HFFc6 (cell line): ENCODE measurements at regions not wholly inside any gene's neighbourhood (a gene's known extent, or its start where the extent isn't known, plus 50 kb on each side); places are given as distances from the start of the nearest gene placed in this dataset.
"Not testable (repeated sequence)": the region's sequence is repeated elsewhere in the genome, so short reads cannot be mapped to it uniquely, and the experiment has no call there.

ENCODE experiments used
- DNase-seq: peaks from one replicate; pipeline ENCODE4 v3.0.0-alpha.2; 2018
- H3K27ac Mint-ChIP-seq: 2 replicates; pipeline ENCODE4 v1.8.0; 2020; ENCODE audit warnings: mild to moderate bottlenecking, mixed read lengths
- H3K27me3 Mint-ChIP-seq: 2 replicates; pipeline ENCODE4 v1.8.0; 2021; ENCODE audit warnings: mild to moderate bottlenecking, moderate library complexity, mixed read lengths; ENCODE audit not compliant: insufficient read depth
- H3K36me3 Mint-ChIP-seq: 2 replicates; pipeline ENCODE4 v1.8.0; 2021; ENCODE audit warnings: low read depth, mixed read lengths
- H3K4me1 Mint-ChIP-seq: 2 replicates; pipeline ENCODE4 v1.8.0; 2020; ENCODE audit warnings: low read depth, mixed read lengths
- H3K4me3 Mint-ChIP-seq: 2 replicates; pipeline ENCODE4 v1.8.0; 2020; ENCODE audit warnings: mild to moderate bottlenecking, moderate library complexity, mixed read lengths
- H3K9me3 Mint-ChIP-seq: 2 replicates; pipeline ENCODE4 v1.8.0; 2020; ENCODE audit warnings: mild to moderate bottlenecking, mixed read lengths
- CTCF ChIP-seq: fragments of 200-600 bp; sonication (generic); IDR thresholded peaks from 2 replicates; pipeline ENCODE4 v1.5.0; 2021; ENCODE audit warnings: antibody characterized with exemption, mild to moderate bottlenecking

GRCh38 chr12:73599268-73599667 is 938.4 kb upstream of the ATXN7L3B start:
- no peaks in the 10 kb centered on the region for H3K36me3 Mint-ChIP-seq
- H3K9me3 Mint-ChIP-seq = peaks cover 6% of the 10 kb centered on the region
- no peak for DNase-seq
- no peaks in the 10 kb centered on the region for H3K4me1 Mint-ChIP-seq
- no peak for TF ChIP-seq CTCF
- no peaks in the 10 kb centered on the region for H3K27me3 Mint-ChIP-seq
- no peak overlapping the region for H3K4me3 Mint-ChIP-seq
- H3K27ac Mint-ChIP-seq = no peak overlapping the region

GRCh38 chr12:73605925-73606324 is 931.7 kb upstream of the ATXN7L3B start:
- peaks cover 33% of the 10 kb centered on the region for H3K9me3 Mint-ChIP-seq
- not testable (repeated sequence) for H3K4me1 Mint-ChIP-seq, DNase-seq, H3K27me3 Mint-ChIP-seq, H3K4me3 Mint-ChIP-seq, H3K36me3 Mint-ChIP-seq, H3K27ac Mint-ChIP-seq

- H3K27me3 Mint-ChIP-seq = no peaks in the 10 kb centered on the region
- no peak for DNase-seq
- H3K4me1 Mint-ChIP-seq = no peaks in the 10 kb centered on the region
- H3K9me3 Mint-ChIP-seq = peaks cover 45% of the 10 kb centered on the region
- no peak for TF ChIP-seq CTCF
- H3K27ac Mint-ChIP-seq = no peak overlapping the region
- H3K36me3 Mint-ChIP-seq = no peaks in the 10 kb centered on the region
- H3K4me3 Mint-ChIP-seq = no peak overlapping the region
Measured at GRCh38 chr12:73612551-73612950, 925.1 kb upstream of the ATXN7L3B start.

- DNase-seq = no peak
- no peak for TF ChIP-seq CTCF
- H3K27me3 Mint-ChIP-seq = no peaks in the 10 kb centered on the region
- no peak overlapping the region for H3K27ac Mint-ChIP-seq
- H3K9me3 Mint-ChIP-seq = peaks cover 16% of the 10 kb centered on the region
- no peak overlapping the region for H3K4me3 Mint-ChIP-seq
- H3K36me3 Mint-ChIP-seq = no peaks in the 10 kb centered on the region
- no peaks in the 10 kb centered on the region for H3K4me1 Mint-ChIP-seq
Measured at GRCh38 chr12:73623421-73623820, 914.2 kb upstream of the ATXN7L3B start.

- no peak for DNase-seq
- H3K27me3 Mint-ChIP-seq = no peaks in the 10 kb centered on the region
- no peaks in the 10 kb centered on the region for H3K36me3 Mint-ChIP-seq
- TF ChIP-seq CTCF = no peak
- no peaks in the 10 kb centered on the region for H3K4me1 Mint-ChIP-seq
- H3K4me3 Mint-ChIP-seq = no peak overlapping the region
- H3K27ac Mint-ChIP-seq = no peak overlapping the region
- peaks cover 16% of the 10 kb centered on the region for H3K9me3 Mint-ChIP-seq
Measured at GRCh38 chr12:73625226-73625625, 912.4 kb upstream of the ATXN7L3B start.

- no peak overlapping the region for H3K27ac Mint-ChIP-seq
- TF ChIP-seq CTCF = no peak
- DNase-seq = no peak
- H3K4me3 Mint-ChIP-seq = no peak overlapping the region
- H3K9me3 Mint-ChIP-seq = no peaks in the 10 kb centered on the region
- no peaks in the 10 kb centered on the region for H3K4me1 Mint-ChIP-seq
- H3K27me3 Mint-ChIP-seq = no peaks in the 10 kb centered on the region
- H3K36me3 Mint-ChIP-seq = no peaks in the 10 kb centered on the region
Measured at GRCh38 chr12:73629171-73629570, 908.5 kb upstream of the ATXN7L3B start.
